ENCODE measurements at regions not wholly inside any gene's neighbourhood (a gene's known extent, or its start where the extent isn't known, plus 50 kb on each side); places are given as distances from the start of the nearest gene placed in this dataset.

- DNase-seq = no peak
Measured at GRCh38 chr11:119545978-119546915, 123.3 kb upstream of the THY1 start.

- DNase-seq = no peak
Measured at GRCh38 chr11:119540370-119541125, 117.6 kb upstream of the THY1 start.

GRCh38 chr11:119539583-119539982 is 116.6 kb upstream of the THY1 start:
- DNase-seq = no peak

GRCh38 chr11:119538753-119539152 is 115.8 kb upstream of the THY1 start:
- DNase-seq = no peak

- DNase-seq = no peak
Measured at GRCh38 chr11:119537306-119538253, 114.6 kb upstream of the THY1 start.

GRCh38 chr11:119536801-119537200 is 113.8 kb upstream of the THY1 start:
- no peak for DNase-seq

- DNase-seq = peak; percentile 56 to 71
Measured at GRCh38 chr11:119533921-119534736, 111.2 kb upstream of the THY1 start.

GRCh38 chr11:119533462-119533861 is 110.5 kb upstream of the THY1 start:
- no peak for DNase-seq

- no peak for DNase-seq
Measured at GRCh38 chr11:119532551-119532950, 109.6 kb upstream of the THY1 start.

GRCh38 chr11:119531623-119532022 is 108.7 kb upstream of the THY1 start:
- DNase-seq = no peak

- no peak for DNase-seq
Measured at GRCh38 chr11:119531056-119531455, 108.1 kb upstream of the THY1 start.

GRCh38 chr11:119530509-119530908 is 107.5 kb upstream of the THY1 start:
- no peak for DNase-seq

GRCh38 chr11:119529936-119530335 is 107.0 kb upstream of the THY1 start:
- DNase-seq = no peak

GRCh38 chr11:119529063-119529845 is 106.3 kb upstream of the THY1 start:
- no peak for DNase-seq

GRCh38 chr11:119525867-119526196 is 102.9 kb upstream of the THY1 start:
- DNase-seq = no peak

GRCh38 chr11:119525180-119525866 is 102.4 kb upstream of the THY1 start:
- DNase-seq = no peak

- DNase-seq = no peak
Measured at GRCh38 chr11:119523539-119524157, 100.7 kb upstream of the THY1 start.

- no peak for DNase-seq
Measured at GRCh38 chr11:119522609-119523008, 99.6 kb upstream of the THY1 start.

- no peak for DNase-seq
Measured at GRCh38 chr11:119521551-119521950, 98.6 kb upstream of the THY1 start.

- DNase-seq = no peak
Measured at GRCh38 chr11:119520966-119521365, 98.0 kb upstream of the THY1 start.

Data from NCI-H2081 (cell line).